H1 (cell line): ENCODE measurements at regions not wholly inside any gene's neighbourhood (a gene's known extent, or its start where the extent isn't known, plus 50 kb on each side); places are given as distances from the start of the nearest gene placed in this dataset.

Experiments used
- CTCF ChIA-PET: fragments of 300-600 bp; sonication (Branson Sonifier 250); formaldehyde crosslinking; loops from one replicate; lab custom pipeline; 2021; ENCODE audit not compliant: partially characterized antibody; lab: Charles Lee
- POLR2A ChIA-PET: fragments of 300-600 bp; sonication (Branson Sonifier 250); formaldehyde crosslinking; loops from one replicate; lab custom pipeline; 2021; ENCODE audit warnings: inconsistent platforms; ENCODE audit not compliant: partially characterized antibody; lab: Charles Lee
- DNase-seq, 2 experiments: peaks; one replicate each; pipeline versions ENCODE4 v3.0.0 to v3.0.0-alpha.2; 2010 to 2022; ENCODE audit warnings: low spot score in 2 of 2, low read depth in 1 of 2, mixed read lengths in 1 of 2
- FAIRE-seq: peaks from 2 replicates; lab custom pipeline; 2011; peaks lifted over from hg19 to GRCh38; lab: Jason Lieb, UNC
- H2AFZ ChIP-seq: 2 replicates; pipeline ENCODE4 v1.8.1; 2012; ENCODE audit warnings: low read length, inconsistent platforms
- H2AK5ac ChIP-seq: 2 replicates; pipeline ENCODE4 v1.6.1; 2013; ENCODE audit warnings: low read depth, low read length
- H2BK120ac ChIP-seq: replicated peaks from 2 replicates; pipeline ENCODE3; 2013; ENCODE audit warnings: low read depth, low read length, inconsistent platforms
- H2BK12ac ChIP-seq: 2 replicates; pipeline ENCODE4 v1.6.1; 2013; ENCODE audit warnings: low read depth, low read length
- H2BK15ac ChIP-seq: 2 replicates; pipeline ENCODE4 v1.6.1; 2013; ENCODE audit warnings: low read length
- H2BK20ac ChIP-seq: 2 replicates; pipeline ENCODE4 v1.6.1; 2013; ENCODE audit warnings: low read length
- H2BK5ac ChIP-seq: 2 replicates; pipeline ENCODE4 v1.6.1; 2013; ENCODE audit warnings: low read depth, low read length
- H3K14ac ChIP-seq: 2 replicates; pipeline ENCODE4 v1.6.1; 2013; ENCODE audit warnings: inconsistent platforms; ENCODE audit not compliant: insufficient read length
- H3K18ac ChIP-seq: 2 replicates; pipeline ENCODE4 v1.6.1; 2013; ENCODE audit warnings: low read length; ENCODE audit errors: extremely low read depth
- H3K23ac ChIP-seq: 2 replicates; pipeline ENCODE4 v1.6.1; 2013; ENCODE audit warnings: inconsistent platforms; ENCODE audit not compliant: insufficient read length
- H3K23me2 ChIP-seq: 2 replicates; pipeline ENCODE4 v1.6.1; 2013; ENCODE audit warnings: low read depth, low read length
- H3K27ac ChIP-seq: 2 replicates; pipeline ENCODE4 v1.6.1; 2011; ENCODE audit warnings: low read depth, low read length, inconsistent platforms
- H3K27me3 ChIP-seq, 4 experiments: replicated peaks in 1 of 4; 1 replicate in 1 of 4; 2 replicates in 3 of 4; pipeline versions ENCODE4 v1.6.1 to v1.8.1; 2011 to 2013; ENCODE audit warnings: low read length in 3 of 4, mild to moderate bottlenecking in 3 of 4, inconsistent platforms in 2 of 4, mixed read lengths in 2 of 4, moderate library complexity in 1 of 4; ENCODE audit not compliant: control insufficient read depth in 3 of 4, insufficient read depth in 3 of 4; ENCODE audit errors: extremely low read depth in 1 of 4
- H3K36me3 ChIP-seq, 4 experiments: 2 replicates each; pipeline versions ENCODE4 v1.6.1 to v1.8.1; 2011 to 2013; ENCODE audit warnings: mild to moderate bottlenecking in 4 of 4, low read length in 3 of 4, moderate library complexity in 2 of 4, control low read depth in 1 of 4, inconsistent platforms in 1 of 4; ENCODE audit not compliant: insufficient read depth in 4 of 4, control insufficient read depth in 2 of 4
- H3K4ac ChIP-seq: replicated peaks from 2 replicates; pipeline ENCODE3; 2013; ENCODE audit warnings: low read length, low read depth, mixed read lengths, inconsistent platforms; ENCODE audit not compliant: insufficient read length
- H3K4me1 ChIP-seq, 4 experiments: replicated peaks in 1 of 4; 1 replicate in 1 of 4; 2 replicates in 3 of 4; pipeline versions ENCODE4 v1.6.1 to v1.8.1; 2011 to 2013; ENCODE audit warnings: low read length in 3 of 4, inconsistent platforms in 2 of 4, mixed read lengths in 1 of 4; ENCODE audit not compliant: insufficient read depth in 4 of 4, control insufficient read depth in 3 of 4
- H3K4me2 ChIP-seq, 2 experiments: 2 replicates each; pipeline versions ENCODE4 v1.6.1 to v1.8.1; 2011 to 2013; ENCODE audit warnings: low read depth in 2 of 2, low read length in 2 of 2, control low read depth in 1 of 2, inconsistent platforms in 1 of 2, mild to moderate bottlenecking in 1 of 2; ENCODE audit not compliant: insufficient read depth in 1 of 2
- H3K4me3 ChIP-seq, 4 experiments: fragments of 200-600, 300-600 bp in 1 of 4; sonication (generic), shearing (Covaris generic), sonication (Bioruptor Twin) in 1 of 4; 2 replicates each; pipeline versions ENCODE4 v1.5.1 to v1.8.1; 2011 to 2016; ENCODE audit warnings: low read length in 4 of 4, low read depth in 3 of 4, control low read depth in 2 of 4, inconsistent platforms in 2 of 4, mild to moderate bottlenecking in 2 of 4, mixed read lengths in 1 of 4, moderate library complexity in 1 of 4; ENCODE audit not compliant: insufficient read depth in 2 of 4; ENCODE audit errors: extremely low read depth in 1 of 4
- H3K56ac ChIP-seq: replicated peaks from 2 replicates; pipeline ENCODE3; 2013; ENCODE audit warnings: low read depth, mild to moderate bottlenecking, mixed read lengths, low read length, inconsistent platforms; ENCODE audit not compliant: insufficient read length
- H3K79me1 ChIP-seq: 2 replicates; pipeline ENCODE4 v1.6.1; 2013; ENCODE audit warnings: low read depth, low read length, control low read depth
- H3K79me2 ChIP-seq, 2 experiments: 2 replicates each; pipeline versions ENCODE4 v1.6.1 to v1.8.1; 2012 to 2013; ENCODE audit warnings: low read length in 2 of 2, mild to moderate bottlenecking in 2 of 2, inconsistent platforms in 1 of 2; ENCODE audit not compliant: insufficient read depth in 2 of 2, control insufficient read depth in 1 of 2
- H3K9ac ChIP-seq, 4 experiments: replicated peaks in 1 of 4; 1 replicate in 1 of 4; 2 replicates in 3 of 4; pipeline versions ENCODE4 v1.6.1 to v1.8.1; 2011 to 2013; ENCODE audit warnings: low read depth in 3 of 4, low read length in 3 of 4, control low read depth in 2 of 4, mild to moderate bottlenecking in 2 of 4, moderate library complexity in 2 of 4, inconsistent platforms in 1 of 4; ENCODE audit errors: extremely low read depth in 1 of 4
- H3K9me3 ChIP-seq, 2 experiments: 2 replicates each; pipeline versions ENCODE4 v1.6.1 to v1.8.1; 2012 to 2013; ENCODE audit warnings: mild to moderate bottlenecking in 2 of 2, moderate library complexity in 2 of 2, control low read depth in 1 of 2, inconsistent platforms in 1 of 2, low read depth in 1 of 2, low read length in 1 of 2, mixed read lengths in 1 of 2; ENCODE audit not compliant: insufficient read depth in 2 of 2
- H4K20me1 ChIP-seq, 2 experiments: replicated peaks in 1 of 2; 2 replicates each; pipeline versions ENCODE3 to v1.8.1; 2011 to 2013; ENCODE audit warnings: inconsistent platforms in 2 of 2, low read length in 2 of 2, mild to moderate bottlenecking in 1 of 2; ENCODE audit not compliant: insufficient read depth in 2 of 2, control insufficient read depth in 1 of 2
- H4K5ac ChIP-seq: 2 replicates; pipeline ENCODE4 v1.6.1; 2013; ENCODE audit warnings: low read length, low read depth, mixed read lengths, inconsistent platforms; ENCODE audit not compliant: insufficient read length
- H4K8ac ChIP-seq: 2 replicates; pipeline ENCODE4 v1.8.0; 2013; ENCODE audit warnings: mild to moderate bottlenecking, moderate library complexity, low read length, inconsistent platforms; ENCODE audit not compliant: insufficient read depth; ENCODE audit errors: extremely low read depth
- H4K91ac ChIP-seq: replicated peaks from 2 replicates; pipeline ENCODE3; 2013; ENCODE audit warnings: low read length, mixed read lengths, inconsistent platforms; ENCODE audit not compliant: insufficient read length
- ATF3 ChIP-seq: IDR thresholded peaks from 2 replicates; pipeline ENCODE4 v1.6.1; 2011; ENCODE audit warnings: low read depth, mild to moderate bottlenecking, low read length; ENCODE audit not compliant: insufficient read depth
- CBX8 ChIP-seq: fragments of 300-800, 300-1000 bp; sonication (generic); IDR thresholded peaks from 2 replicates; pipeline ENCODE4 v1.7.1; 2016; ENCODE audit warnings: low read depth, low read length, borderline replicate concordance
- CEBPB ChIP-seq: IDR thresholded peaks from 2 replicates; pipeline ENCODE4 v1.6.1; 2012; ENCODE audit warnings: low read depth, low read length
- CHD2 ChIP-seq: IDR thresholded peaks from 2 replicates; pipeline ENCODE4 v1.6.1; 2012; ENCODE audit warnings: low read length, improper control_type of control experiment
- EGR1 ChIP-seq: IDR thresholded peaks from 2 replicates; pipeline ENCODE4 v1.6.1; 2011; ENCODE audit warnings: low read depth, low read length, borderline replicate concordance
- MAFK ChIP-seq: IDR thresholded peaks from 2 replicates; pipeline ENCODE4 v1.6.1; 2012; ENCODE audit warnings: low read depth, mild to moderate bottlenecking, improper control_type of control experiment, low read length
- MAX ChIP-seq: IDR thresholded peaks from 2 replicates; pipeline ENCODE4 v1.6.1; 2012; ENCODE audit warnings: inconsistent platforms
- NANOG ChIP-seq: IDR thresholded peaks from 2 replicates; pipeline ENCODE4 v1.6.1; 2011; ENCODE audit warnings: low read length, low read depth, mild to moderate bottlenecking, inconsistent platforms; ENCODE audit not compliant: insufficient read depth, poor library complexity, severe bottlenecking
- PHF8 ChIP-seq: fragments of 200-600 bp; sonication (generic); conservative IDR thresholded peaks from 2 replicates; pipeline ENCODE4 v1.7.1; 2012; ENCODE audit warnings: low read depth, mild to moderate bottlenecking, inconsistent platforms, low read length, moderate library complexity
- POLR2AphosphoS5 ChIP-seq: IDR thresholded peaks from 2 replicates; pipeline ENCODE4 v1.6.1; 2011; ENCODE audit warnings: low read depth, low read length
- POU5F1 ChIP-seq: IDR thresholded peaks from 2 replicates; pipeline ENCODE4 v1.6.1; 2011; ENCODE audit warnings: low read depth, mild to moderate bottlenecking, low read length, moderate library complexity
- RFX5 ChIP-seq: IDR thresholded peaks from 2 replicates; pipeline ENCODE4 v1.6.1; 2011; ENCODE audit warnings: low read depth, low read length, improper control_type of control experiment, borderline replicate concordance
- SIN3A ChIP-seq, 2 experiments: IDR thresholded peaks in 1 of 2; conservative IDR thresholded peaks in 1 of 2; 2 replicates each; pipeline ENCODE4 v1.6.1; 2011 to 2012; ENCODE audit warnings: low read length in 2 of 2, improper control_type of control experiment in 1 of 2, low read depth in 1 of 2, mild to moderate bottlenecking in 1 of 2
- SIRT6 ChIP-seq: IDR thresholded peaks from one replicate; pipeline ENCODE4 v1.7.1; 2012; ENCODE audit warnings: low read length, inconsistent platforms
- SP1 ChIP-seq: IDR thresholded peaks from 2 replicates; pipeline ENCODE4 v1.6.1; 2011; ENCODE audit warnings: low read depth, low read length
- WGBS, 2 experiments: shearing (Covaris generic) in 1 of 2; methylation state at CpG; one replicate each; pipeline versions ENCODE4 v1.1.6 to v1.1.7; 2013 to 2015; ENCODE audit warnings: low lambda C conversion rate in 2 of 2, mixed read lengths in 2 of 2, inconsistent platforms in 1 of 2, low coverage in 1 of 2, missing lambda C conversion rate in 1 of 2; ENCODE audit not compliant: insufficient replicate concordance in 2 of 2, insufficient coverage in 1 of 2, insufficient read length in 1 of 2; ENCODE audit errors: extremely low coverage in 1 of 2, missing lambda C conversion rate in 1 of 2; 5-methylcytosine and 5-hydroxymethylcytosine counted together

- POLR2A ChIA-PET = no interaction called here
- no peak overlapping the region for H3K4me3 ChIP-seq
- TF ChIP-seq MAX (no peak), POU5F1 (no peak), CBX8 (no peak), MAFK (no peak), SP1 (no peak), EGR1 (no peak), RFX5 (no peak), CEBPB (no peak), NANOG (no peak), PHF8 (no peak), POLR2AphosphoS5 (no peak), SIRT6 (no peak), CHD2 (no peak), ATF3 (no peak), SIN3A (conservative IDR thresholded peaks at IDR 0.05 in 1 of 2, IDR thresholded peaks at IDR 0.05 in 1 of 2; ENCODE audit: low read depth in 1 of 2, low read length in 2 of 2) (no peak)
Observed at GRCh38 chr10:45518741-45519140, 144.7 kb downstream of the ALOX5 start.

More at GRCh38 chr10:45518741-45519140, 144.7 kb downstream of the ALOX5 start:
- peaks cover 0 to 1% of the 10 kb centered on the region in 2 experiments for H4K20me1 ChIP-seq
- no peaks in the 10 kb centered on the region for H3K79me2 ChIP-seq
- H3K79me1 ChIP-seq = no peaks in the 10 kb centered on the region; the same call in none of the 2 replicates
- CTCF ChIA-PET = interaction anchor here (1.0 kb wide), 1 partner anchor 27 kb away, joined by 3 read pairs; no protein-coding TSS in a partner anchor
- no peak for DNase-seq
- H3K4ac ChIP-seq = no peak overlapping the region
- 88% methylated on average over 1 of the region's 1 CpG; no CpG with 5 or more reads in 1 of the 2 experiments for WGBS, 2 experiments
- H2AFZ ChIP-seq = no peak overlapping the region
- H3K27me3 ChIP-seq = no peaks in the 10 kb centered on the region
- no peak overlapping the region for H3K27ac ChIP-seq
- no peak overlapping the region for H2BK120ac ChIP-seq
- H3K9ac ChIP-seq = no peak overlapping the region
- no peak overlapping the region for H4K5ac ChIP-seq
- H3K9me3 ChIP-seq = no peaks in the 10 kb centered on the region
- H3K4me1 ChIP-seq = peaks cover 0 to 13% (median 2%) of the 10 kb centered on the region in 4 experiments; a peak in 5 of 7 replicates
- no peak overlapping the region for H3K56ac ChIP-seq
- no peak overlapping the region for H4K91ac ChIP-seq
- no peak overlapping the region for H4K8ac ChIP-seq
- no peaks in the 10 kb centered on the region for H3K36me3 ChIP-seq
- H3K4me2 ChIP-seq = no peak overlapping the region
- no peak overlapping the region for H3K14ac ChIP-seq
- no peaks in the 10 kb centered on the region for H3K23me2 ChIP-seq
- no peak overlapping the region for H2BK5ac ChIP-seq
- no peak overlapping the region for H2BK15ac ChIP-seq
- no peak for FAIRE-seq
- H2AK5ac ChIP-seq = no peak overlapping the region
- no peak overlapping the region for H3K23ac ChIP-seq
- no peak overlapping the region for H3K18ac ChIP-seq
- H2BK20ac ChIP-seq = no peak overlapping the region
- no peak overlapping the region for H2BK12ac ChIP-seq
